NCI-H345 treated with DMSO at 0.1 percent for 48 hours (cell line): ENCODE measurements at regions not wholly inside any gene's neighbourhood (a gene's known extent, or its start where the extent isn't known, plus 50 kb on each side); places are given as distances from the start of the nearest gene placed in this dataset.

Source experiments
- DNase-seq: peaks from one replicate; lab custom pipeline; 2025; ENCODE audit not compliant: unreplicated experiment; lab: John Stamatoyannopoulos, UW

DNA sequence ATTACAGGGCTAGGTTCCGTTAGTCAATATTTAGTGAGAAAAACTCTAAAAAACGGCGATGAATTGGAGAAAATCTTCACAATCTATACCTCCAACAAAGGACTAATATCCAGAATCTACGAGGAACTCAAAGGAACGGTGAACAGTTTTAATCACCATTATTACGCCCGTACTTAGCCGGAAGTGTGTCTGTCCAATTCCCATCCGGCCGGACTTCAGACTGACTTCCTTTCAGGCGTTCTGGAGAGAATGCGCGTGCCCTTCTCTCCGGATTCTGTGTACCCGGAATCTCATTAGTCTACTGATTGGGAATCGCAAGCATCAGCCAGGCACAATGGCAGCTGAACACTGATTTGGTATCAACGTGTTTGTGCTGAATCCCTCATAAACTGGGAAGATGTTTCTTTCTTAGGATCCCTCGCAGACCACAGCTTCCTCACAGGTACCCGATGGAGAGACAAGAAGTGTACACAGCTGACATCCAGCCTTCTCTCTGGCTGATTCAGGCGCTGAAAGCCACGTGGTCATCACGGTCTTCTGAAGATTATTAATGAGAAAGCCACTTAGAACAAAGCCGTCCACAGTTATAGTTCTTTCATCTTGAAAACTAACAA, 239.9 kb downstream of the ZNF516 start:
- peak; percentile 62 for DNase-seq

DNA sequence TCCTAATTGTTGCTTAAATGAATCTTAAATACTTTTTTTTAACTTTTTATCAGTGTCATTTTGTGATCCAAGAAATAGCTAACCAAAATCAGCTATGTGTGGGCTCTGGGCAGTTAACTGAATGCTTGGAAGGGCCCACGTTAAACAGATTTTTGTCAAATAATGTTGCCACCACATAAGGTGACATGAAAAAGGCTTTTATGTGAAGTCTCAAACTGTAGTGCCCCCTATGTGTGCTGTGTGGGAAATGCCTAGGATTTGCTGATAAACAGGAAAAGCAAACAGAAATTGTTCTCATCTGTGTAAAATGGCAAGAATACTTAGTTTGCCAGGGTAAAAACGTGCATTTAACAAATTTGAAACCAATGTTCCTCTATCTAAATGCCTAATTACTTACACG, 242.2 kb downstream of the ZNF516 start:
- peak; percentile 37 for DNase-seq

DNA sequence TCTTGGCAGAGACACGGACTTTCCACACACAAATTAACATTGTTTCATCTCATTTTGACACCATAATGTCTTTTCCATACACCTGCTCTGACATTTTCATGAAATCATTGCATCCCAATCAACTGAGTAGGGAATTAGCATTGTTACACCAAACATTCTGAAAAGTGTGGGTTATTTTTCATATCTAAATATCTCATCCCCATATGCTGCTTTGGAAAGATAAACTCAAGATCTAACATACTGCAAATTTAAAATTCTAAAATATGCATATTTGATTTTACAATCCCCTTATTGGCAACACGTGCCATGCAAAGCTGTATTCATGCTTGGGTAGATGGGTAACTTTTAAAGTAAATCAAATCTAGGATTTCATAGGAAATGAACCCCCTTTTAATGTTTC, 242.9 kb downstream of the ZNF516 start:
- DNase-seq = no peak

DNA sequence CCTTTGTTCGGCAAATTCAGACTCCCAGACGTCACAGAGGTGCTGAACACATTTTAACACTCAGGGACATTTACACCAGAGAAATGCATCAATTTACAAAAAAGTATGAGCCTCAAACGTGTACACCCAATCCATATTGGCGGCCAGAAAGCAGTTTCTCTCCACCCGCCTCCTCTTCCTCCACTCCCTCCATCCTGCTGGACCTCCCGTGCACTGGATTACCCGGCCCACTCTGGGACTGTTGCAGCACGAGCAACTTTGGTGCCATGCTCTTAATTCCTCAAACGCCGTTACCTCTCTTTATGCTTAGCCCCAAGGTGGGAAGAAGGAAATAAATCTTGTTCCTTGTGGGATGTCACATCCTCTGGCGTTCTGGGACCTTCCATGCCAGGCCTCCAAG, 243.4 kb downstream of the ZNF516 start:
- DNase-seq = no peak

DNA sequence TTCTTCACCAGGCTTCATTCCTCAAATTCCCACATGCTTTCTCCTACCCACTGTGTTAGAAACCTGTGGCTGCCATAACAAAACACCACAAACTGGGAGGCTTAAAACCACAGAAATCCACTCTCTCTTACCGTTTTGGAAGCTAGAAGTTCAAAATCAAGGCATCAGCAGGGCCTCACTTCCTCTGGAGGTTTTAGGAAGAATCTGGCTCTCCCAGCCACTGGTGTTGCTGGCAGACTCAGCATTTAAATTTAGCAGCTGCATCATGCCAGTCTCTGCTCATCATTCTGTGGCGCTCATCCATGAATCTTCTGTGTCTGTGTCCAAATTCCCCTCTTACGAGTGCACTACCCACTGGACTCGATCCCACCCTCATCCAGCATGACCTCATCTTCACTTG, 248.5 kb downstream of the ZNF516 start:
- no peak for DNase-seq

DNA sequence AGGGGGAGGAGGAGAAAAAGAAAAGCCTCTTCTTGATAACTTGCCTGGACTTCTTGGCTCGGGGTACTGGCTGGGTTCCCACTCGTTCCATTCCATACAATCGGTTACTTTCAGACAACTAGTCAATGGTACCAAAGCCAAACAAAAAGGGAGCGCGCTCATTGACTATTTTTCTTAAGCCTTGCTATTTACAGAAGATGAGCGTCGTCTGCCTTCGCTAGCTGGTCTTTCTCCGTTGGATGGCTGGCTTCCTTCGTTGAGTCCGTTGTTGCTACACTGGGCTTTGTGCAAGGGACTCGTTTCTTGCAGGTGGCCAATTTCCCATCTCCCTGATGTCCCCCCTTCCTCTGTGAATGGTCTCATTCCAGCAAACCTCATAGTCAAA, 260.4 kb downstream of the ZNF516 start:
- no peak for DNase-seq

DNA sequence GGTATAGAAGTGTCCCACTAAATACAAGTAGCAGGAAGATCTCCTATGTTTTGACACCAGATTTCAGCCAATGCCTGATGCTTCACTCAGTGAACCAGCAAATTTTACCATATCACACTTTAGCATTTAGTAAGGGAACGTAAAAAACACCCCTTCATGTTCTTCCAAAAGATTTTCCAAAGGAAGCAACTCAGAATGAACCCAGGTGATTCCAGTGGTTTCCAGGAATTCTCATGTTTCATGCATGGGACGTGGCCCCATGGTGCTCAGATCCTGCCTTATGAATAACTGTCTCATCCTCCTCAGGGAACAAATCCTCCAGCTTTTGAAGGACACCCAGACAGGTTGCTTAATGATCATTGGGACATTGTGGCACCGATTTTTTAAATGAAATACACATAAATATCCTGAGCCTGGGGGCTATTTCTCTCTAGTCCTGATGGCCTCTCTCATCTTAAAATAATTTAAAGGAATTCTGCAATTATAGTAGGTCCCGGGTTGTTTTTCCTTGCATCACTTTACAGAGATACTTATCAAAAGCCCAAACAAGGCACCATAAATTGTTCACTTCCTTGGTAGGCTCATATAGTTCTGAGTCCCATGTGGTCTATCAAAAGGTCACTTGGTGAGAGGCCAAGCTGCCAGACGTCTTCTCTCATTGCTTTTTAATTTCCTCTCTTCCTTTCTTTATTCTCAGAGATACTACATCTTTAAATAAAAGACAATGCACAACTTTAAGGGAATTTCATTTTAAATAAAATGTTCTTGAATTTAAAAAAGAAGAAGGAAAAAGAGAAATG, 261.0 kb downstream of the ZNF516 start:
- no peak for DNase-seq

DNA sequence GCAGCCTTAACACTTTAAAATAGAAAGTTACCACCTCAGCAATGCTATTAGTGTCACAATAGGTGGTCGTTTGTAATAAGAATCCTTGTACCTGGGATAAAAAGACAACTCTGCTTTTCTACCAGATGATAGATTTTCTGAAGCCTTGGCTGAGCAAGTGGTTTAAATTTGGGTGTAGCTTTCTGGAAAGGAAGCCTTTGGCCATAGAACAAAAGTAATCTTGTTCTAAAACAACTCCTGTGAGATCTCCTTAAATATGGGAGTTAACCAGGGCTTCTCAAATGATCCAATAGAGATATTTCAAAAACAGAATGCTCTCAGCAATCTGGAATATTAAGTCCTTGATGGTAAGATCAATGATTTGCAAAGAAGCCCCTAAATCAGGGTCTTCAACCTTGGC, 261.6 kb downstream of the ZNF516 start:
- no peak for DNase-seq

DNA sequence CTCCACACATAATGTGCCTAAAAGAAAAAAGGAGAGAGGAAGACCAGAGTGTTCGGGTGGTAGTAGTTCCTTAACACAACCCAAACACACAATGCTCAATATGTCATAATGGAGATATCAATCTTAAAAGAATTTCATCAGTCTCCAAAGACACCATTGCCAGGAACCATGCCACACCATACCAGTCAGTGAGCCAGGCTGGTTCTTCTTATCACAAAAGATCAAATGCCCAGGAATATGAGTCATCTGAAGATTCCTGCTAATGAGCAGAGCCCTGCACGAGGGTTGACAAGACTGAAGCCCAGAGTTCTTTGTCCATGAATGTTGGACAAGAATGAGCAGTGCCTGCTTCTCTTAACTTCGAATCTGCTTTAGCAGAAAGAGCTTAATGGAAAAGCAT, 262.3 kb downstream of the ZNF516 start:
- DNase-seq = no peak

DNA sequence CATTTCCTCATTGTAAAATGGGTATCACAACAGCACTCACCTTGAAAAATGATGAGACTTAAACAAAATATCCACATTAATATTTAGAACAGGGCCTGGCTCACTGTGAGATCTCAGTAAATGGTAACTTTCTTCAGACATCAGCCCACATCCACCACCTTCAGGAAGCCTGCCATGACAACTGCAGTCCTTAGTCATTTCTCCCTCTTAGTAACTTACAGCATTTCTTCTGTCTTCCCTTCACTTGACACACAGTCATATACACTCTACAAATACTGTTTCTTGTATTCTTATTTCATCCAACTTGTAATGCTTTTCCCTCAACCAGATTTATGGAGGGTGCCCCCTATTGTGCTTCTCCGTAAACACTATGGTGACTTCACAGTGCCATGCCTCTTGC, 263.0 kb downstream of the ZNF516 start:
- no peak for DNase-seq

DNA sequence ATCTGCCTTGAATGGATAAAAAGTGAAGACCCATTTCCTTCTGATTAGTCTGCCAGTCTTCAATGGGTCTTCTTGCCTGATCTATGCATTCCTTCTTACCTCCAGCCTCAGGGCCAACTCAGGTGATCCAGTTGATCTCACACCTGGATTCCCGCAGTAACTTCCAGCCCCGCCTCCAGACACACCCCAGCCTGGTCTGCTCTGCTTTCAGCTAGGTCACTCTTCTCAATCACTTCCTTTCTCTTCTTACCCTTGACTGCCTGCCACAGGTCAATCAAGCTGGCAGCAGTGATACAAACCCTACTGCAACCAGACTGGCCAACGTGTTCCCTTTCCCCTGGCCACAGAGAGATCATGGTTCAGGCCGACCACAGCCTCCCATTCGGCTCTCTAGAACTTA, 263.6 kb downstream of the ZNF516 start:
- no peak for DNase-seq

DNA sequence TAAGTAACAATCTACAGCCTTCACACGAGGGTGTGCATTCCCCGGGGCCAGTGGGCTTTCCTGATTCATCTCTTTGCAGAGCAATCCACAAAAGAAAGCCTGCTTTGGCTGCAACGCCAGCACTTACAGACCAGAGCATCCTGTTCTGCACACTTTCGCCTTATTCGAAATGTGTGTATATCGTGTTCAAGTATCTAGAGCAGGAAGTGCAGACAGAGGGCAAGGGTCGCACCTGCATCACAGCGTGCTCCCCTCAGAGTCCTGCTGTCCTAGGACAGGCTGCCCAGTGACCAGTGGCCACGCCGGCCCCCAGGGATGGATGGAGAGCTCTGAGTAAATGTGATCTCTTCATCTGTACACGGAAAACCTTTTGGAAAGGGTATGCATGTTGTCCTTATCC, 264.3 kb downstream of the ZNF516 start:
- no peak for DNase-seq

DNA sequence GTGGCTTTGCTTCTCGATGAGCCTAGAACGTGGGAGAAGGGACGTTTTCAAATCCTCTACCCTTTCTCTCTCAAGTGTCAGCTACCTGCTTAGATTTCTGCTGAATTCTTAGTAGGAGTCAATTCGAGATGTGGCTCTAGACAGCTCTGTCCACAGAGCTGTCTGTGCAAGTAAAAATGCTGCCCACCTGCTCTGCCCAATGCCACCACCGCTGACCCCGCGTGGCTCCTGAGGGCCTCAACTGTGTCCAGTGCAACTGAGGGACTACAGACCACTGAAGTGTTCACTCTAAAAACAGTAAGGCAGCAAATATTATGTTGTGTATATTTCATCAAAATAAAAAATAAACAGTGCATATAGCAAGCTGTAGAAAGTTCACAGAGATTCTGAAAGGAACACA, 266.3 kb downstream of the ZNF516 start:
- no peak for DNase-seq

DNA sequence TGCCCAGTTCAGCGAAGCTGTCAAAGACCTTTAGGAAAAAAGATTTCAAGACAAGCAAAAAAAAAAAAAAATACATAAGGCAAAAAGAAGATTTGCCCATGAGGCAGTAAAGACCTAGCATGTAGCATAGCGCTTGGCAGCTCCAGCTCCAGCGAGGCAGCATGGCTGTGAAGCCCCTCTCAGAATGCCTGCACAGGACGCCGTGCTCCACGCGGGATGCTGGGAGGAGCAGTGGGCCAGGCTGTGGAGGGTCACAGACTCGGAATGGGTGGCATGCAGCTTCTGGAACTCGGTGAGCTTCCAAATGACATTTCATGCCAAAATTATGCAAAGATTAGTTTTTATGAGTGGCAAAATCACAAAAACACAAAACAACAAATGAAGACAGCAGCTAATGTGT, 267.3 kb downstream of the ZNF516 start:
- DNase-seq = no peak

DNA sequence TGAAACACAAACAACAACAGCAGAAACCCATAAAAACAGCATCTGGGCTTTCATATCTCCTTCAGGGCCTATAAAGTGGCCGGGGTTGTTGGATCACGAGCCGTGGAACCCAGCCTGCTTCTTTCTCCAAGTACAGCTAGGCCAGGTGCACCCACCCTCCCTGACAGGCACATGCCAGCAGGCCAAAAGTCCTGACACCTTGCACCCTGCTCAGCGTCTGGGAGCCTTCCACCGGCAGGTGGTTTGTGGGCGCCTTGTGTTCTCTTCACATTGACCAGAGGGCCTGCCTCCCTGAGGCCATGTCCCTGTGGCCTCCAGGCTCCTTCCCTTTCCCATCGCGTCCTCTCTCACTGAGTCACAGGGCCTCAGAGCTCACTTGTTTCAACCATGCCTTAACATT, 271.6 kb downstream of the ZNF516 start:
- no peak for DNase-seq

DNA sequence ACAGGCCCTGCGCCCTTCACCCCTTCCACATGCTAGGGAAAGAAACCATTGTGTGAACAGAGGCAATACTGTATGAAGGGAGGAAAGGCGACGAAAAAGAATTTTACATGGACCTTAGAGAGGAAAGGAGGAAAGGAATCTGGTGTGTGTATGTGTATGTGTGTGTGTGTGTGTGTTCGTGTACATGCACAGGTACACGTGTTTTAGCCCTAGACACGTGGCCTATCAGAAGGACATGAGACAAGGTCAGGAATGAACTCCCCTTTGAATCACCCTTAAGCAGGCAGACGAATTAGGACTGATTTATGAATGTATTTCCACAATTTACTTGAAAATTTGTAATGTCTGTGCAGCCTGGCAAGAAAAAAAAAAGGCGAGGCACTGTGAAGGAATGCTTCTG, 276.0 kb downstream of the ZNF516 start:
- DNase-seq = no peak

DNA sequence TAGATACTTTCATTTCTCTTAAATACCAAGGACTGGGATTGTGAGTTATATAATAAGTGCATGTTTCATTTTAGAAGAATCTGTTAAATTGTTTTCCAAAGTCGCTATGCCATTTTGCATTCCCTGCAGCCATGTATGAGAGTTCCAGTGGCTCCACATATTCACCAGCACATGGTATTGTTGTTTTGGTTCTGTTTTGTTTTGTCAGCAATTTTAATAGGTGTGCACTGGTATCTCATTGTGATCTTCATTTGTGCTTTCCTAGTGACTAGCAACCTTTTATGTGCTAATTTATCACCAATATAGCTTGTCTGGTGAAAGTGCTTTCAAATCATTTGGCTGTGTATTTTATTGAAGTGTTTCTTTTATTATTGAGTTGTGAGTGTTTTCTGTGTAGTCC, 278.9 kb downstream of the ZNF516 start:
- DNase-seq = no peak

DNA sequence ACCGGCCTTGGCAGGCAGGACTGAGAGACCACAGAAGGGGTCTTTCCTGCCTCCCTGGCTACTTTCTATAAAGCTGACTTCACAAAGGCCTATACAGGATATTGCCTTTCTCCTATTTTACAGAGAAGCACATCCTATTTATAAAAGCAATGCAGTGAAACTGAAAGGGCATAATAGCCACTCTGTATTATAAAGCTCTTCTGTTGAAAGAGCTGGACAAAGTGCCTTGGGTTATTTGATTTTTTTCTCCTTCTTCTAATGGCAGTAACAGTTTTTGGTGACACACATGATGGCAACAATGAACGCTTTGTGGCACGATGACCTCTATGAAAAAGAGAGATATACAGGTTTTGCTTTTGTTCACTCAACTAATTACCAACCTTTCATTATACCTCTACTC, 281.1 kb downstream of the ZNF516 start:
- peak; percentile 42 for DNase-seq

DNA sequence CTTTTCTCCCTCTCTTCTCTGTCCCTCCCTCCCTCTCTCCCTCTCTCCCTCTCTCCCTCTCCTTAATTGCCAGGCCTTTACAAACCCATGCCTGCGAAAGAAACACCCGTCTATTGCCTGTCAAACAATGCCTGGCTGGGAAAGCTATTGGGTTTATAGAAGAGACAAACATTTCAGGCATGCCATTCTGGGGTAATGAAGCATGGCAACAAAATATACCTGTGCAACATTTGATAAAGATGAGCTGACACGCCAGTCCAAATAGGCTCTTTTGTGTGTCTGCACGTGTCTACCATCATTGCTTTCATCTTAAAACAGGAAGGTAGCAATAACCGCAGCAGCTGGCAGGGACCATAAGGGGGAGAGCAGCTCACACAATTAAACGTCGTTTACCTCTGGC, 282.1 kb downstream of the ZNF516 start:
- peak; percentile 98 for DNase-seq

DNA sequence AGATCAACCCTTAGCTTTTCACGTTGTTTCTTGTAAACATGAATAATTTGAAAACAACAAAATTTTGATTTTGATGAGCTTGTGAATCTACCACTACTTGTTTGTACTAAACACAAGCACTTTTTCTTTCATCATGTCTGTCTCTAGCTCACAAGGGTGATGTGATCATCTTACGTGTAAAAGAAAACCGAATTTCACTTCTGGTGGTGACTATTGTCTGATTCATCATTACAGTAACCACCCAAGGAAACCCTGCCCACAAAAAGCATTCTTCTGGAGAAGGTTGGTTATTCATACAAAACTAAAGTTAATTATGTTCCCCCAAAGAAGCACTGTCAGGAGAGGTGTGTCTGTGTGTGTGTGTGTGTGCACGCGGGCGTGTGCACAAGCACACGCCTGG, 285.4 kb downstream of the ZNF516 start:
- no peak for DNase-seq

DNA sequence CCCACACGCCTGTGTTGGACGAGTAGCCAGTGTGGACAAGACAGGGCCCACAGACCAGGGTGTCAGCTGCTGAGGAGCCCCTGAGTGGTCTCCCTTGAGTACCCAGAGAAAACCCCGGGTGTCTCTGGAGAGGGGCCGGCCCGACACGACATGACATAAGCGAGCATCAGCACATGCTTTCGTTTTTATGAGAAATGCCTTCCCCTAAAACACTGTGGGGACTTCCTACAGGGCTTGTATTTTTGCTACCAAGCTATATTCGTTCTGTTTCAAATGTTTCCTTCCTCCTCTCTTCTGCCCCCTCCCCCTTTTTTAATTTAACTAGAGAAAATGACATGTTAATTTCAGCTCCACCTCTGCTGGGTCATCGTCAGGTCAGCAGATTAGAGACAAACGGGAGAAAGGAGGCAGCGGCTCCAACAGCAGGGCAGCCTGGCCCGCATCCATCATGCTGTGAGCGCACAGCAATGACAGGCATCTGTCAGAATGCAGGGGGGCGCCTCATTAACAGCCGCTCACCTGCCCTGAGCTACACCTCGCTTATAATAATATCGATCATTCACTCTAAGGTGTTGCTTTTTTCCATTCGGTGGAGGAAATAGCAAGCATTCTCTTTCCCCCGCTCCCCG, 286.2 kb downstream of the ZNF516 start:
- DNase-seq = no peak

DNA sequence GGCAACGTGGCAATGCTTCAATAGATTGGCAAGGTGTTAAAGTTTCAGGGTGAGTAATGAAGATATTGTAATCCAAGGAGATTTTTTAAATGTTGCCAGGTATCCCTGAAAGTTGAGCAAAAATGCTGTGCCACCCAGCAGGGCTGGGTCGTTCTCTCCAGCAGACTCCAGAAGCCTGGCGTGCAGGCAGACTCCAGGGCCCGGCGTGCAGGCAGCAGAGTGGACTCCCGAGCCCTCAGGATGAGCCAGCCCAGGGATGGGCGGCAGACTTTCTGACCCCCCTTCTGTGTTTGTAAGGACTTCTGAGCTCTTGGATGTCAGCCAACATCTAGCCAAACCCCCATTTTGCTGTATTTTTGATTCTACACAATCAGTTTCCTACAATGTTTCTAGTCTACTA, 289.1 kb downstream of the ZNF516 start:
- DNase-seq = peak; percentile 10

DNA sequence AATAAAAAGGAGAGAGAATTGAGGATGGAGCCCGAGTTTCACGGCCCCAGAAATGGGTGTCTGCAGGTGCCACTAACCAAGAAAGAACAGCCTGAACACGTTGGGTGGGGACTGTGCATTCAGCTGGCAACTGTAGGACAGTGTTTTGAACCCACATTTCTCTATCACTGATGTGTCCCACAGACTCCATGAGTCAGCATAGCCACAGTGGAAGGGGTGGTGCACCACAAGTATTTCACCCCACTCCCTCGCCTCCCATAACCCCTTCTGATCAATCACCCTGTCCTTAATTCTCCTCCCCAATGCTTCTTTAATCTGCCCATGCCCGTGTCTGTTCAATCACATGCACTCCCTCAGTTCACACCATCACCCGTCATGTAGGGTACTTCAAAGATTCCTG, 291.5 kb downstream of the ZNF516 start:
- DNase-seq = no peak
